ENCODE measurements at regions not wholly inside any gene's neighbourhood (a gene's known extent, or its start where the extent isn't known, plus 50 kb on each side); places are given as distances from the start of the nearest gene placed in this dataset.
"Not testable (repeated sequence)": the region's sequence is repeated elsewhere in the genome, so short reads cannot be mapped to it uniquely, and the experiment has no call there.

- Histone ChIP-seq H3K4me3 (no peak overlapping the region), H3K27me3 (replicated peaks in 1 of 7) (no peaks in the 10 kb centered on the region), H3K4me1 (no peaks in the 10 kb centered on the region), H3K36me3 (no peaks in the 10 kb centered on the region), H3K9me3 (peaks cover 0 to 18% (median 5%) of the 10 kb centered on the region in 8 donors), H3K27ac (no peak overlapping the region)
- DNase-seq = no peak
- intact Hi-C loops (cut with DNase I; ENCODE audit: low total_unique reads) = no loop called here
- TF ChIP-seq POLR2A (IDR thresholded peaks at IDR 0.05) (no peak), CTCF (IDR thresholded peaks at IDR 0.05 in 8 of 11, conservative IDR thresholded peaks at IDR 0.05 in 3 of 11) (no peak), POLR2AphosphoS5 (IDR thresholded peaks at IDR 0.05) (no peak)
- WGBS, 5 donors = 76 to 91% (median 84%) methylated on average over 1 of the region's 1 CpG
Observed at GRCh38 chr5:116872986-116873385, 298.4 kb upstream of the SEMA6A start.

GRCh38 chr5:116872486-116872885 lies 297.9 kb upstream of the SEMA6A start:
- no peaks in the 10 kb centered on the region for H3K36me3 ChIP-seq
- intact Hi-C loops (cut with DNase I; ENCODE audit: low total_unique reads) = no loop called here
- 81 to 95% (median 85%) methylated on average over 2 of the region's 2 CpGs for WGBS, 5 donors
- H3K4me1 ChIP-seq = no peaks in the 10 kb centered on the region
- H3K27ac ChIP-seq = no peak overlapping the region
- no peak overlapping the region for H3K4me3 ChIP-seq
- H3K27me3 ChIP-seq (replicated peaks in 1 of 7) = no peaks in the 10 kb centered on the region
- no peak for TF ChIP-seq CTCF (IDR thresholded peaks at IDR 0.05 in 8 of 11, conservative IDR thresholded peaks at IDR 0.05 in 3 of 11)
- TF ChIP-seq POLR2A (IDR thresholded peaks at IDR 0.05) = no peak
- TF ChIP-seq POLR2AphosphoS5 (IDR thresholded peaks at IDR 0.05) = no peak
- DNase-seq = no peak
- H3K9me3 ChIP-seq = peaks cover 0 to 18% (median 5%) of the 10 kb centered on the region in 8 donors

- H3K4me3 ChIP-seq; H3K36me3 ChIP-seq; H3K27me3 ChIP-seq (replicated peaks in 1 of 7); H3K4me1 ChIP-seq; DNase-seq; intact Hi-C loops (cut with DNase I; ENCODE audit: low total_unique reads); H3K27ac ChIP-seq: not testable (repeated sequence)
- WGBS, 5 donors = 85 to 94% (median 90%) methylated on average over 6 of the region's 6 CpGs
- H3K9me3 ChIP-seq = peaks cover 0 to 18% (median 5%) of the 10 kb centered on the region in 8 donors
Observed at GRCh38 chr5:116867825-116868224, 293.2 kb upstream of the SEMA6A start.

- WGBS, 5 donors = 74 to 93% (median 84%) methylated on average over 2 of the region's 2 CpGs
- TF ChIP-seq CTCF (IDR thresholded peaks at IDR 0.05 in 8 of 11, conservative IDR thresholded peaks at IDR 0.05 in 3 of 11) = no peak
- no peak for TF ChIP-seq POLR2AphosphoS5 (IDR thresholded peaks at IDR 0.05)
- TF ChIP-seq POLR2A (IDR thresholded peaks at IDR 0.05) = no peak
- H3K36me3 ChIP-seq = no peaks in the 10 kb centered on the region
- H3K4me3 ChIP-seq = no peak overlapping the region
- no peaks in the 10 kb centered on the region for H3K4me1 ChIP-seq
- no peak overlapping the region for H3K27ac ChIP-seq
- no peak for DNase-seq
- peaks cover 0 to 12% (median 5%) of the 10 kb centered on the region in 8 donors for H3K9me3 ChIP-seq
- no peaks in the 10 kb centered on the region for H3K27me3 ChIP-seq (replicated peaks in 1 of 7)
- intact Hi-C loops (cut with DNase I; ENCODE audit: low total_unique reads) = no loop called here
Observed at GRCh38 chr5:116865651-116866050, 291.0 kb upstream of the SEMA6A start.

- intact Hi-C loops (cut with DNase I; ENCODE audit: low total_unique reads) = no loop called here
- peaks cover 0 to 10% (median 4%) of the 10 kb centered on the region in 8 donors for H3K9me3 ChIP-seq
- H3K4me3 ChIP-seq = no peak overlapping the region
- no peaks in the 10 kb centered on the region for H3K27me3 ChIP-seq (replicated peaks in 1 of 7)
- H3K4me1 ChIP-seq = no peaks in the 10 kb centered on the region
- TF ChIP-seq POLR2AphosphoS5 (IDR thresholded peaks at IDR 0.05) (no peak), POLR2A (IDR thresholded peaks at IDR 0.05) (no peak), CTCF (IDR thresholded peaks at IDR 0.05 in 8 of 11, conservative IDR thresholded peaks at IDR 0.05 in 3 of 11) (no peak)
- H3K27ac ChIP-seq = no peak overlapping the region
- DNase-seq = no peak
- H3K36me3 ChIP-seq = no peaks in the 10 kb centered on the region
Observed at GRCh38 chr5:116864838-116865190, 290.2 kb upstream of the SEMA6A start.

Measured in spleen (tissue), 11 donors.